ENCODE measurements at regions not wholly inside any gene's neighbourhood (a gene's known extent, or its start where the extent isn't known, plus 50 kb on each side); places are given as distances from the start of the nearest gene placed in this dataset.

DNA sequence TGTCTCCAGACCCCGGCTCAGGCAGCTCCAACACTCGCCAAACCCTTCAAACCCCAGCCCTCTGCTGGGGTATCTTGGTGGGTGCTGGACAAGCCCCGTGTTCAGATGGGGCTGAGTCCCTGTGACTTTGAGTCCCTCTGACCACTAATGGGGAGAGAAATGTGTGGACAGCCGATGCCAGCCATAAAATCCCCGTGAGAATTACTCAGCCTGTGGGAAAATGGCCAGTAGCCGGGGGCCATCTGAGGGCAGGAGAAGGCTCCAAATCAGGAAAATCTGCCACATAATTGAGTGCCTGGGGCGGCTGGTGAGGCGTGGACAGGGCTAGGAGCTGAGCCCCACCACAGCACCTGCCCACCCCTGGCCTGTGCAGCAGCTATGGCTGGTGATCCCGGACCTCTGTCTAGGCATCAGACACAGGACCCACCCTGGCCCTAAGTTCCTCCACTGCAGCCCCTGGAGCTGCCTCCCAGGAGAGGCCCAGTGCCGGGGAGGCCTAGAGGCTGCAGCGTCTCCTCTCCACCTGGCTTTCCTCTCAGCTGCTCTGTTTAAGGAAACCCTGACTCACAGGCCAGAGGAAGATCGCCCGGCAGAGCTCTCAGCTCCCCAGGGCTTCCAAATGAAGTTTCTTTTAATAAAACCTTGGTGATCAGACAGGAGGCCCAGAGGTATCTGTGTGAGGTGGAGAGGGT, 53.7 kb upstream of the SLCO4A1 start:
- Histone ChIP-seq H3K27ac (ENCODE audit: low read depth, low read length) (no peak overlapping the region), H3K79me2 (ENCODE audit: insufficient read depth, low read length) (no peaks in the 10 kb centered on the region), H3K27me3 (ENCODE audit: insufficient read depth, low read length) (peaks cover 4% of the 10 kb centered on the region; the same call in 1 of the 2 replicates), H3K36me3 (ENCODE audit: control insufficient read depth in 1 of 2, insufficient read depth in 2 of 2, low read length in 2 of 2) (no peaks in the 10 kb centered on the region), H3K4me2 (ENCODE audit: low read length) (no peak overlapping the region), H4K20me1 (ENCODE audit: insufficient read depth) (no peaks in the 10 kb centered on the region), H3K9me3 (ENCODE audit: control insufficient read depth in 1 of 2, insufficient read depth in 1 of 2, low read depth in 1 of 2, low read length in 2 of 2) (no peaks in the 10 kb centered on the region), H2AFZ (ENCODE audit: low read depth, low read length, poor library complexity, severe bottlenecking) (no peak overlapping the region), H3K4me3 (replicated peaks in 1 of 2; ENCODE audit: low read depth in 1 of 2, low read length in 2 of 2) (no peak overlapping the region), H3K9me2 (ENCODE audit: insufficient read depth) (no peaks in the 10 kb centered on the region), H3K9ac (ENCODE audit: low read length) (no peak overlapping the region), H3K4me1 (ENCODE audit: control insufficient read depth in 1 of 2, insufficient read depth in 2 of 2, low read length in 2 of 2) (peaks cover 0 to 15% of the 10 kb centered on the region in 2 experiments; a peak in 2 of 4 replicates)
- ChIA-PET CTCF (no interaction called here), POLR2A (no interaction called here), RAD21 (ENCODE audit: low non-redundant PET in 1 of 2, low total read pairs in 2 of 2, uncharacterized antibody in 2 of 2, unreplicated experiment in 2 of 2) (no interaction called here)
- TF ChIP-seq, protein P1, sequence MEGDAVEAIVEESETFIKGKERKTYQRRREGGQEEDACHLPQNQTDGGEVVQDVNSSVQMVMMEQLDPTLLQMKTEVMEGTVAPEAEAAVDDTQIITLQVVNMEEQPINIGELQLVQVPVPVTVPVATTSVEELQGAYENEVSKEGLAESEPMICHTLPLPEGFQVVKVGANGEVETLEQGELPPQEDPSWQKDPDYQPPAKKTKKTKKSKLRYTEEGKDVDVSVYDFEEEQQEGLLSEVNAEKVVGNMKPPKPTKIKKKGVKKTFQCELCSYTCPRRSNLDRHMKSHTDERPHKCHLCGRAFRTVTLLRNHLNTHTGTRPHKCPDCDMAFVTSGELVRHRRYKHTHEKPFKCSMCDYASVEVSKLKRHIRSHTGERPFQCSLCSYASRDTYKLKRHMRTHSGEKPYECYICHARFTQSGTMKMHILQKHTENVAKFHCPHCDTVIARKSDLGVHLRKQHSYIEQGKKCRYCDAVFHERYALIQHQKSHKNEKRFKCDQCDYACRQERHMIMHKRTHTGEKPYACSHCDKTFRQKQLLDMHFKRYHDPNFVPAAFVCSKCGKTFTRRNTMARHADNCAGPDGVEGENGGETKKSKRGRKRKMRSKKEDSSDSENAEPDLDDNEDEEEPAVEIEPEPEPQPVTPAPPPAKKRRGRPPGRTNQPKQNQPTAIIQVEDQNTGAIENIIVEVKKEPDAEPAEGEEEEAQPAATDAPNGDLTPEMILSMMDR (IDR thresholded peaks at IDR 0.05 in 2 of 3, conservative IDR thresholded peaks at IDR 0.05 in 1 of 3; ENCODE audit: borderline replicate concordance in 1 of 3, insufficient read depth in 1 of 3, low read depth in 2 of 3, low read length in 2 of 3), result 0 out of 6 replicates have a peak, but pooled peaks of 1 of the 3 experiments have one; percentile 7
- no peak for TF ChIP-seq ELF1 (IDR thresholded peaks at IDR 0.05; ENCODE audit: borderline replicate concordance, low read depth)
- intact Hi-C loops (cut with micrococcal nuclease), result no loop called here
- BruUV-seq (replicated peaks), result no TSS peak
- no peak for ATAC-seq
- DNase-seq (ENCODE audit: low read depth, low spot score), result no peak

DNA sequence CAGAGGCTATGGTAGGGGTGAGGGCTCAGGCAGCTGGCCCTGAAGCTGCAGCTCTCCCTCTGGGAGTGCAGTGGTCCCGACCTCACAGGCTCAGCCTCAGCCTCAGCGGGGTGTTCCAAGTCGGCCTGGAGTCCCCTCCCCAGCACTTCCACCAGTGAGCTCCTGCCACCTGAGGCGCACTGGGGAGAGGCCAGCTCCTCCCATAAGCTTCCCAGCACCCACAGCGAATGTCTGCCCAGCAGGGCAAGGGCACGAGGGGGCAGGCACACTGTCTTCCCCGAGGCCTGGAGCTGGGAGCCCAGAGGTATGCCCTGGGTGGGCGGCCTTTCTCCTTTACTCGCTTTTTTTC, 53.2 kb upstream of the SLCO4A1 start:
- CTCF ChIA-PET, result no interaction called here
- TF ChIP-seq, protein P2, sequence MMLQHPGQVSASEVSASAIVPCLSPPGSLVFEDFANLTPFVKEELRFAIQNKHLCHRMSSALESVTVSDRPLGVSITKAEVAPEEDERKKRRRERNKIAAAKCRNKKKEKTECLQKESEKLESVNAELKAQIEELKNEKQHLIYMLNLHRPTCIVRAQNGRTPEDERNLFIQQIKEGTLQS (IDR thresholded peaks at IDR 0.05), result no peak
- TF ChIP-seq POLR2A (IDR thresholded peaks at IDR 0.05; ENCODE audit: borderline replicate concordance, extremely low read depth, insufficient read depth, insufficient read length), result no peak
- TF ChIP-seq, protein P1 (IDR thresholded peaks at IDR 0.05 in 2 of 3, conservative IDR thresholded peaks at IDR 0.05 in 1 of 3; ENCODE audit: borderline replicate concordance in 1 of 3, insufficient read depth in 1 of 3, low read depth in 2 of 3, low read length in 2 of 3), result no peak
- TF ChIP-seq TCF7L2 (IDR thresholded peaks at IDR 0.05; ENCODE audit: borderline replicate concordance, extremely low read depth, insufficient read depth, insufficient read length), result no peak
- no peak for TF ChIP-seq EGR1 (IDR thresholded peaks at IDR 0.05; ENCODE audit: low read depth)
- no peak for TF ChIP-seq ZNF274 (IDR thresholded peaks at IDR 0.05; ENCODE audit: low read depth, low read length)
- TF ChIP-seq POLR2AphosphoS5 (IDR thresholded peaks at IDR 0.05; ENCODE audit: low read depth, low read length), result no peak
- TF ChIP-seq YY1 (IDR thresholded peaks at IDR 0.05; ENCODE audit: extremely low read depth, insufficient replicate concordance, low read depth, low read length), result no peak
- TF ChIP-seq ZFX (IDR thresholded peaks at IDR 0.05), result no peak
- TF ChIP-seq ELF1 (IDR thresholded peaks at IDR 0.05; ENCODE audit: borderline replicate concordance, low read depth), result no peak
- TF ChIP-seq, protein P3, sequence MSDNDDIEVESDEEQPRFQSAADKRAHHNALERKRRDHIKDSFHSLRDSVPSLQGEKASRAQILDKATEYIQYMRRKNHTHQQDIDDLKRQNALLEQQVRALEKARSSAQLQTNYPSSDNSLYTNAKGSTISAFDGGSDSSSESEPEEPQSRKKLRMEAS (IDR thresholded peaks at IDR 0.05), result no peak
- no peak for TF ChIP-seq CBX3 (IDR thresholded peaks at IDR 0.05; ENCODE audit: low read depth)
- no peak for TF ChIP-seq SIN3A (IDR thresholded peaks at IDR 0.05; ENCODE audit: low read depth)
- no peak for TF ChIP-seq EZH2 (IDR thresholded peaks at IDR 0.05)
- no peak for TF ChIP-seq RAD21 (IDR thresholded peaks at IDR 0.05; ENCODE audit: low read depth)
- TF ChIP-seq FOSL1 (IDR thresholded peaks at IDR 0.05; ENCODE audit: low read depth), result no peak

More for the DNA sequence above, 53.2 kb upstream of the SLCO4A1 start:
- Histone ChIP-seq H3K4me3 (replicated peaks in 1 of 2; ENCODE audit: low read depth in 1 of 2, low read length in 2 of 2) (no peak overlapping the region), H3K27ac (ENCODE audit: low read depth, low read length) (no peak overlapping the region), H3K36me3 (ENCODE audit: control insufficient read depth in 1 of 2, insufficient read depth in 2 of 2, low read length in 2 of 2) (no peaks in the 10 kb centered on the region), H3K9me2 (ENCODE audit: insufficient read depth) (no peaks in the 10 kb centered on the region), H3K4me2 (ENCODE audit: low read length) (no peak overlapping the region), H3K27me3 (ENCODE audit: insufficient read depth, low read length) (peaks cover 4% of the 10 kb centered on the region; the same call in 1 of the 2 replicates), H3K79me2 (ENCODE audit: insufficient read depth, low read length) (no peaks in the 10 kb centered on the region), H2AFZ (ENCODE audit: low read depth, low read length, poor library complexity, severe bottlenecking) (no peak overlapping the region), H3K4me1 (ENCODE audit: control insufficient read depth in 1 of 2, insufficient read depth in 2 of 2, low read length in 2 of 2) (peaks cover 0 to 15% of the 10 kb centered on the region in 2 experiments; a peak in 2 of 4 replicates), H4K20me1 (ENCODE audit: insufficient read depth) (no peaks in the 10 kb centered on the region), H3K9me3 (ENCODE audit: control insufficient read depth in 1 of 2, insufficient read depth in 1 of 2, low read depth in 1 of 2, low read length in 2 of 2) (no peaks in the 10 kb centered on the region), H3K9ac (ENCODE audit: low read length) (no peak overlapping the region)
- POLR2A ChIA-PET, result no interaction called here
- no TSS peak for BruUV-seq (replicated peaks)
- ATAC-seq (no peak), DNase-seq (ENCODE audit: low read depth, low spot score) (no peak)
- RAD21 ChIA-PET (ENCODE audit: low non-redundant PET in 1 of 2, low total read pairs in 2 of 2, uncharacterized antibody in 2 of 2, unreplicated experiment in 2 of 2), result no interaction called here
- intact Hi-C loops (cut with micrococcal nuclease), result no loop called here
